Activated CD8-positive, alpha-beta memory T cell treated with anti-CD3 and anti-CD28 coated beads, Interleukin-2, amount 10 ng/mL, durations not matched to agents 7 days and 5 days (primary cell): ENCODE measurements at regions not wholly inside any gene's neighbourhood (a gene's known extent, or its start where the extent isn't known, plus 50 kb on each side); places are given as distances from the start of the nearest gene placed in this dataset.
A peak's percentile ranks its signal among the peaks of the same experiment; 100 is the strongest.

Experiments
- ATAC-seq: fragments of 150-1000 bp; cut with Tn5 transposase; one replicate; pipeline ENCODE4 v1.10.0; 2021; ENCODE audit warnings: moderate library complexity
- CTCF ChIA-PET: fragments of 350-600 bp; sonication (Branson Sonifier 250); formaldehyde crosslinking; loops from one replicate; lab custom pipeline; 2021; ENCODE audit warnings: antibody characterized with exemption; lab: Charles Lee
- DNase-seq: peaks from one replicate; pipeline ENCODE4 v3.0.0-alpha.2; 2020
- H3K27ac Mint-ChIP-seq: one replicate; pipeline ENCODE4 v1.8.0; 2021; ENCODE audit warnings: mild to moderate bottlenecking, mixed read lengths
- H3K27me3 Mint-ChIP-seq: one replicate; pipeline ENCODE4 v1.8.0; 2021; ENCODE audit warnings: mixed read lengths
- H3K36me3 Mint-ChIP-seq: one replicate; pipeline ENCODE4 v1.8.0; 2021; ENCODE audit warnings: mild to moderate bottlenecking, mixed read lengths
- H3K4me1 Mint-ChIP-seq: one replicate; pipeline ENCODE4 v1.8.0; 2021; ENCODE audit warnings: mixed read lengths
- H3K4me3 Mint-ChIP-seq: one replicate; pipeline ENCODE4 v1.8.0; 2021; ENCODE audit warnings: mild to moderate bottlenecking, moderate library complexity, mixed read lengths
- H3K9me3 Mint-ChIP-seq: one replicate; pipeline ENCODE4 v1.8.0; 2022; ENCODE audit warnings: low read depth, mixed read lengths

GRCh38 chr20:51140671-51141070 lies 117.8 kb upstream of the KCNG1 start:
- Mint-ChIP-seq H3K4me3 (no peak overlapping the region), H3K9me3 (no peaks in the 10 kb centered on the region), H3K27ac (no peak overlapping the region), H3K36me3 (no peaks in the 10 kb centered on the region), H3K27me3 (peaks cover 41% of the 10 kb centered on the region), H3K4me1 (no peaks in the 10 kb centered on the region)
- DNase-seq = peak; percentile 30
- no peak for ATAC-seq
- CTCF ChIA-PET = no interaction called here

GRCh38 chr20:51139891-51140290 lies 117.0 kb upstream of the KCNG1 start:
- H3K4me3 Mint-ChIP-seq = no peak overlapping the region
- CTCF ChIA-PET = no interaction called here
- no peak for DNase-seq
- no peaks in the 10 kb centered on the region for H3K36me3 Mint-ChIP-seq
- H3K4me1 Mint-ChIP-seq = no peaks in the 10 kb centered on the region
- ATAC-seq = no peak
- no peaks in the 10 kb centered on the region for H3K9me3 Mint-ChIP-seq
- no peak overlapping the region for H3K27ac Mint-ChIP-seq
- peaks cover 33% of the 10 kb centered on the region for H3K27me3 Mint-ChIP-seq

GRCh38 chr20:51138576-51138975 lies 115.7 kb upstream of the KCNG1 start:
- H3K9me3 Mint-ChIP-seq = no peaks in the 10 kb centered on the region
- ATAC-seq (no peak), DNase-seq (no peak)
- H3K27me3 Mint-ChIP-seq = peaks cover 24% of the 10 kb centered on the region
- CTCF ChIA-PET = no interaction called here
- peaks cover 7% of the 10 kb centered on the region for H3K4me1 Mint-ChIP-seq
- H3K4me3 Mint-ChIP-seq = no peak overlapping the region
- no peak overlapping the region for H3K27ac Mint-ChIP-seq
- no peaks in the 10 kb centered on the region for H3K36me3 Mint-ChIP-seq

GRCh38 chr20:51137461-51137860 lies 114.6 kb upstream of the KCNG1 start:
- Mint-ChIP-seq H3K4me1 (peaks cover 7% of the 10 kb centered on the region), H3K9me3 (no peaks in the 10 kb centered on the region), H3K4me3 (no peak overlapping the region), H3K27ac (no peak overlapping the region), H3K36me3 (no peaks in the 10 kb centered on the region), H3K27me3 (peaks cover 21% of the 10 kb centered on the region)
- no peak for DNase-seq
- CTCF ChIA-PET = interaction anchor here (0.6 kb wide), 1 partner anchor 43 kb away, joined by 3 read pairs; no protein-coding TSS in a partner anchor
- no peak for ATAC-seq

- Mint-ChIP-seq H3K4me1 (peaks cover 7% of the 10 kb centered on the region), H3K9me3 (no peaks in the 10 kb centered on the region), H3K27me3 (peaks cover 25% of the 10 kb centered on the region), H3K27ac (no peak overlapping the region), H3K4me3 (no peak overlapping the region), H3K36me3 (no peaks in the 10 kb centered on the region)
- ATAC-seq (no peak), DNase-seq (peak; percentile 21)
- CTCF ChIA-PET = interaction anchor here (0.9 kb wide), 1 partner anchor 39 kb away, joined by 3 read pairs; no protein-coding TSS in a partner anchor
Observed at GRCh38 chr20:51135926-51136715, 113.2 kb upstream of the KCNG1 start.

GRCh38 chr20:51134405-51134804 lies 111.5 kb upstream of the KCNG1 start:
- CTCF ChIA-PET = no interaction called here
- H3K27ac Mint-ChIP-seq = no peak overlapping the region
- no peaks in the 10 kb centered on the region for H3K9me3 Mint-ChIP-seq
- peak; percentile 23 for DNase-seq
- H3K4me3 Mint-ChIP-seq = no peak overlapping the region
- ATAC-seq = no peak
- H3K36me3 Mint-ChIP-seq = no peaks in the 10 kb centered on the region
- H3K27me3 Mint-ChIP-seq = peaks cover 23% of the 10 kb centered on the region
- peaks cover 10% of the 10 kb centered on the region for H3K4me1 Mint-ChIP-seq

GRCh38 chr20:51132279-51132678 lies 109.4 kb upstream of the KCNG1 start:
- DNase-seq (no peak), ATAC-seq (no peak)
- no peak overlapping the region for H3K4me3 Mint-ChIP-seq
- H3K36me3 Mint-ChIP-seq = no peaks in the 10 kb centered on the region
- CTCF ChIA-PET = no interaction called here
- peaks cover 28% of the 10 kb centered on the region for H3K4me1 Mint-ChIP-seq
- no peak overlapping the region for H3K27ac Mint-ChIP-seq
- no peaks in the 10 kb centered on the region for H3K9me3 Mint-ChIP-seq
- peaks cover 11% of the 10 kb centered on the region for H3K27me3 Mint-ChIP-seq

- no peak overlapping the region for H3K4me3 Mint-ChIP-seq
- CTCF ChIA-PET = no interaction called here
- H3K9me3 Mint-ChIP-seq = no peaks in the 10 kb centered on the region
- peaks cover 28% of the 10 kb centered on the region for H3K4me1 Mint-ChIP-seq
- ATAC-seq (no peak), DNase-seq (no peak)
- H3K36me3 Mint-ChIP-seq = no peaks in the 10 kb centered on the region
- H3K27ac Mint-ChIP-seq = no peak overlapping the region
- H3K27me3 Mint-ChIP-seq = peaks cover 12% of the 10 kb centered on the region
Observed at GRCh38 chr20:51131811-51132210, 108.9 kb upstream of the KCNG1 start.

- no peak overlapping the region for H3K4me3 Mint-ChIP-seq
- DNase-seq = peak; percentile 68
Observed at GRCh38 chr20:51129147-51129776, 106.4 kb upstream of the KCNG1 start.

GRCh38 chr20:51128198-51128597 lies 105.3 kb upstream of the KCNG1 start:
- H3K4me1 Mint-ChIP-seq = peaks cover 24% of the 10 kb centered on the region
- H3K27ac Mint-ChIP-seq = peak overlapping the region; percentile 30
- ATAC-seq (peak; percentile 83), DNase-seq (peak; percentile 64)
- no peaks in the 10 kb centered on the region for H3K9me3 Mint-ChIP-seq
- CTCF ChIA-PET = interaction anchor here (1.2 to 1.7 kb wide), 3 partner anchors 140 to 383 kb away, joined by 3 read pairs; no protein-coding TSS in a partner anchor
- peaks cover 27% of the 10 kb centered on the region for H3K27me3 Mint-ChIP-seq
- no peaks in the 10 kb centered on the region for H3K36me3 Mint-ChIP-seq
- no peak overlapping the region for H3K4me3 Mint-ChIP-seq

More at GRCh38 chr20:51129147-51129776, 106.4 kb upstream of the KCNG1 start:
- CTCF ChIA-PET = interaction anchor here (1.2 to 1.7 kb wide), 3 partner anchors 142 to 384 kb away, joined by 3 read pairs; no protein-coding TSS in a partner anchor
- H3K27ac Mint-ChIP-seq = peak overlapping the region; percentile 52
- H3K4me1 Mint-ChIP-seq = peaks cover 22% of the 10 kb centered on the region
- ATAC-seq = peak; percentile 59
- H3K27me3 Mint-ChIP-seq = peaks cover 22% of the 10 kb centered on the region
- no peaks in the 10 kb centered on the region for H3K36me3 Mint-ChIP-seq
- H3K9me3 Mint-ChIP-seq = no peaks in the 10 kb centered on the region

GRCh38 chr20:51127713-51128112 lies 104.8 kb upstream of the KCNG1 start:
- no peak overlapping the region for H3K4me3 Mint-ChIP-seq
- H3K9me3 Mint-ChIP-seq = no peaks in the 10 kb centered on the region
- DNase-seq (peak; percentile 21), ATAC-seq (no peak)
- peak overlapping the region; percentile 30 for H3K27ac Mint-ChIP-seq
- H3K36me3 Mint-ChIP-seq = no peaks in the 10 kb centered on the region
- H3K27me3 Mint-ChIP-seq = peaks cover 30% of the 10 kb centered on the region
- H3K4me1 Mint-ChIP-seq = peaks cover 29% of the 10 kb centered on the region
- CTCF ChIA-PET = interaction anchor here (1.2 to 1.4 kb wide), 2 partner anchors 140 to 382 kb away, joined by 3 read pairs; no protein-coding TSS in a partner anchor

- H3K36me3 Mint-ChIP-seq = no peaks in the 10 kb centered on the region
- H3K27me3 Mint-ChIP-seq = peaks cover 34% of the 10 kb centered on the region
- H3K9me3 Mint-ChIP-seq = no peaks in the 10 kb centered on the region
- H3K4me1 Mint-ChIP-seq = peaks cover 38% of the 10 kb centered on the region
- CTCF ChIA-PET = no interaction called here
- H3K27ac Mint-ChIP-seq = no peak overlapping the region
- no peak for ATAC-seq
- H3K4me3 Mint-ChIP-seq = no peak overlapping the region
- DNase-seq = no peak
Observed at GRCh38 chr20:51126337-51126736, 103.4 kb upstream of the KCNG1 start.

GRCh38 chr20:51125780-51126179 lies 102.9 kb upstream of the KCNG1 start:
- CTCF ChIA-PET = no interaction called here
- Mint-ChIP-seq H3K4me1 (peaks cover 38% of the 10 kb centered on the region), H3K27me3 (peaks cover 39% of the 10 kb centered on the region), H3K4me3 (no peak overlapping the region), H3K36me3 (no peaks in the 10 kb centered on the region), H3K27ac (no peak overlapping the region), H3K9me3 (no peaks in the 10 kb centered on the region)
- DNase-seq = no peak
- no peak for ATAC-seq

- no peak overlapping the region for H3K4me3 Mint-ChIP-seq
- no peak overlapping the region for H3K27ac Mint-ChIP-seq
- peaks cover 38% of the 10 kb centered on the region for H3K4me1 Mint-ChIP-seq
- no peaks in the 10 kb centered on the region for H3K9me3 Mint-ChIP-seq
- ATAC-seq (no peak), DNase-seq (no peak)
- peaks cover 42% of the 10 kb centered on the region for H3K27me3 Mint-ChIP-seq
- H3K36me3 Mint-ChIP-seq = no peaks in the 10 kb centered on the region
- CTCF ChIA-PET = no interaction called here
Observed at GRCh38 chr20:51125105-51125504, 102.2 kb upstream of the KCNG1 start.
